HepG2 (cell line): ENCODE measurements at regions not wholly inside any gene's neighbourhood (a gene's known extent, or its start where the extent isn't known, plus 50 kb on each side); places are given as distances from the start of the nearest gene placed in this dataset.

Source experiments
- CENPT ChIP-seq: sonication (generic); formaldehyde crosslinking; IDR thresholded peaks from 2 replicates; pipeline ENCODE4 v1.8.0; 2022; ENCODE audit warnings: low read depth, mild to moderate bottlenecking, moderate library complexity, missing genetic modification reagents
- CREB1 ChIP-seq, 2 experiments: fragments of 450-650 bp in 1 of 2; IDR thresholded peaks; 2 replicates each; pipeline ENCODE4 v1.6.1; 2016 to 2017; ENCODE audit warnings: control low read depth in 1 of 2, mild to moderate bottlenecking in 1 of 2, missing compliant biosample characterization in 1 of 2, missing genetic modification characterization in 1 of 2
- DMTF1 ChIP-seq: sonication (generic); formaldehyde crosslinking; IDR thresholded peaks from 2 replicates; pipeline ENCODE4 v1.4.0; 2020; ENCODE audit warnings: mild to moderate bottlenecking, missing genetic modification reagents
- GTF2F1 ChIP-seq: fragments of 150-350 bp; IDR thresholded peaks from 2 replicates; pipeline ENCODE4 v1.6.1; 2014; ENCODE audit warnings: low read length
- HOXA5 ChIP-seq: sonication (generic); formaldehyde crosslinking; IDR thresholded peaks from 2 replicates; pipeline ENCODE4 v1.4.0; 2020; ENCODE audit warnings: missing genetic modification reagents
- HOXA9 ChIP-seq: sonication (generic); formaldehyde crosslinking; IDR thresholded peaks from 2 replicates; pipeline ENCODE4 v1.8.1; 2022; ENCODE audit warnings: missing genetic modification reagents, mild to moderate bottlenecking, moderate library complexity, borderline replicate concordance
- IRF2 ChIP-seq: IDR thresholded peaks from 2 replicates; pipeline ENCODE4 v1.6.1; 2018; ENCODE audit warnings: missing genetic modification reagents, missing compliant biosample characterization
- MED1 ChIP-seq: sonication (generic); formaldehyde crosslinking; IDR thresholded peaks from 2 replicates; pipeline ENCODE4 v1.4.0; 2020; ENCODE audit warnings: missing genetic modification reagents
- NFAT5 ChIP-seq: sonication (generic); formaldehyde crosslinking; IDR thresholded peaks from 2 replicates; pipeline ENCODE4 v1.4.0; 2020; ENCODE audit warnings: missing genetic modification reagents
- NFYC ChIP-seq: IDR thresholded peaks from 2 replicates; pipeline ENCODE4 v1.6.1; 2016; ENCODE audit warnings: missing genetic modification reagents, missing compliant biosample characterization
- REL ChIP-seq: sonication (generic); formaldehyde crosslinking; conservative IDR thresholded peaks from 2 replicates; pipeline ENCODE4 v1.8.0; 2022; ENCODE audit warnings: mild to moderate bottlenecking, missing genetic modification reagents, moderate library complexity
- SIX4 ChIP-seq: sonication (generic); formaldehyde crosslinking; IDR thresholded peaks from 2 replicates; pipeline ENCODE4 v1.4.0; 2020; ENCODE audit warnings: missing genetic modification reagents
- SMC3 ChIP-seq: IDR thresholded peaks from 2 replicates; pipeline ENCODE4 v1.6.1; 2011; ENCODE audit warnings: low read length, improper control_type of control experiment
- USF2 ChIP-seq, 2 experiments: sonication (generic) in 1 of 2; formaldehyde crosslinking in 1 of 2; IDR thresholded peaks; 2 replicates each; pipeline versions ENCODE4 v1.5.1 to v1.6.1; 2011 to 2020; ENCODE audit warnings: borderline replicate concordance in 1 of 2, low read depth in 1 of 2, low read length in 1 of 2, mild to moderate bottlenecking in 1 of 2, missing genetic modification reagents in 1 of 2, moderate library complexity in 1 of 2
- ZNF383 ChIP-seq: sonication (generic); formaldehyde crosslinking; IDR thresholded peaks from 2 replicates; pipeline ENCODE4 v1.4.0; 2020; ENCODE audit warnings: missing genetic modification reagents, mild to moderate bottlenecking, borderline replicate concordance
- ZNF430 ChIP-seq: sonication (generic); formaldehyde crosslinking; IDR thresholded peaks from 2 replicates; pipeline ENCODE4 v1.9.0; 2021; ENCODE audit warnings: mild to moderate bottlenecking, missing genetic modification reagents
- ZNF513 ChIP-seq: sonication (generic); formaldehyde crosslinking; conservative IDR thresholded peaks from 2 replicates; pipeline ENCODE4 v1.5.0; 2020; ENCODE audit warnings: missing genetic modification reagents
- ZSCAN21 ChIP-seq: sonication (generic); formaldehyde crosslinking; IDR thresholded peaks from 2 replicates; pipeline ENCODE4 v1.8.0; 2022; ENCODE audit warnings: mild to moderate bottlenecking, missing genetic modification reagents, moderate library complexity, borderline replicate concordance

DNA sequence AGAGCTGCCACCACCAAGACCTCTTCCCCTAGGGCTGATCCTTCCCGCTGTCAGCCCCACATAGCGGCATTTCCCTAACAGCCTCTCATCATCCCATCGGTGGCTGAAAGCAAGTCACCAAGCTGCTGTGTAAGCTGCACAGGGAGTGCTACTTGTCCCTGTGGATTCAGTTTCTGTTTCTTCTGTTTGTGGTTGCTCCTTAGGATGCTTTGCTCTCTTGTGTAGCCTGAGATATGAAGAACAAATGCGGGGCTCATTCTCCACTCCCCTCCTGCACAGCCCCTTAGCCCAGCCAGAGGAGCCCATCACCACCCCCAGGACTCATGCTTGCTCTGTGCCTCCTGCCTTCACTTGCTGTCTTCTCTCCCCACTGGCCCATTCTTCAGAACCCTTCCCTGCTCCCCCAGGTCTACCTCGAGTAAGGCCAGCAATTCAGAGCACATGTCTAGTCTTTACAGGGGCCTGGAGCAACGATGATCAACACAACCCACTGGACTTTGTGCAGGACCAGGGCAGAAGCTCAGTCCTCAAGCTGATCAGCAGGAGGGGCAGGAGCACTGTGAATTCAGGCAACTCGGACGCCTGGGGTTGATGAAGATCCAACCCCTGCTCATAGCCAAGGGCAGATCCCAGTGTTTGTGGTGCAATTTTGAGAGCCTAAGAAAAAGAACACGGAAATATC, 82.6 kb upstream of the GALNT2 start (continued):
- TF ChIP-seq ZNF383 (no peak), ZNF430 (CRISPR knock-in tag) (no peak), MED1 (CRISPR knock-in tag) (no peak), CREB1 (IDR thresholded peaks at IDR 0.05) (no peak), CREB1 (CRISPR knock-in tag; IDR thresholded peaks at IDR 0.05) (no peak), NFAT5 (no peak), USF2 (IDR thresholded peaks at IDR 0.05; ENCODE audit: low read depth, low read length) (no peak), USF2 (CRISPR knock-in tag; IDR thresholded peaks at IDR 0.05; ENCODE audit: borderline replicate concordance) (no peak), DMTF1 (CRISPR knock-in tag) (0 out of 2 replicates have a peak, but pooled peaks have one; percentile 28), CENPT (CRISPR knock-in tag) (no peak), ZSCAN21 (CRISPR knock-in tag) (no peak), ZNF513 (CRISPR knock-in tag) (no peak), SMC3 (peak; percentile 52), HOXA5 (CRISPR knock-in tag) (no peak), SIX4 (CRISPR knock-in tag) (no peak), IRF2 (CRISPR knock-in tag) (peak; percentile 43; the same call in 1 of the 2 replicates), HOXA9 (CRISPR knock-in tag) (no peak), NFYC (CRISPR knock-in tag) (no peak), GTF2F1 (no peak), REL (CRISPR knock-in tag) (no peak)
